ENCODE measurements at regions not wholly inside any gene's neighbourhood (a gene's known extent, or its start where the extent isn't known, plus 50 kb on each side); places are given as distances from the start of the nearest gene placed in this dataset.

DNA sequence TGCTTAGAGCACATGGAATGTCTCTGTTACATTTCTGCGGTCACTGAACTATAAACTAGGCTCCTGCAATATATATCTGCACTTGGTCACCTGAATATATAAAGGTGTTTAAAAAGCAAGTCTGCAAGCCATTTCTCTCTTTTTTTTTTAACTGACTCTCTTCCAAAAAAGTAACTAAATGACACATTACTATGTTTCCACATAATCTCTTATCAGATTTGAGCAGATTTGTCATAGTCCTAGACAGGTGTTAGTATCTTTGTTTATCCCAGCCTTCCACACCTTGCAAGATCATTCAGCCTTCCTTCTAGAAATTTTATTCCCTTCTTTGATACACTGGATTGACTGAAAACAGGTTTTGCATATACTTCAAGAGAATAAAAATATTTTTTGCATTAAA lies 86.7 kb upstream of the KLF7 start:
- Histone ChIP-seq H3K4me1 (peaks cover 15% of the 10 kb centered on the region), H3K4me3 (no peak overlapping the region), H3K27ac (replicated peaks) (no peak overlapping the region), H3K27me3 (ENCODE audit: low read depth) (no peaks in the 10 kb centered on the region), H3K36me3 (no peaks in the 10 kb centered on the region), H3K9me3 (replicated peaks) (no peaks in the 10 kb centered on the region)
- DNase-seq = no peak
- intact Hi-C loops (cut with micrococcal nuclease) = no loop called here
- TF ChIP-seq, protein P1, sequence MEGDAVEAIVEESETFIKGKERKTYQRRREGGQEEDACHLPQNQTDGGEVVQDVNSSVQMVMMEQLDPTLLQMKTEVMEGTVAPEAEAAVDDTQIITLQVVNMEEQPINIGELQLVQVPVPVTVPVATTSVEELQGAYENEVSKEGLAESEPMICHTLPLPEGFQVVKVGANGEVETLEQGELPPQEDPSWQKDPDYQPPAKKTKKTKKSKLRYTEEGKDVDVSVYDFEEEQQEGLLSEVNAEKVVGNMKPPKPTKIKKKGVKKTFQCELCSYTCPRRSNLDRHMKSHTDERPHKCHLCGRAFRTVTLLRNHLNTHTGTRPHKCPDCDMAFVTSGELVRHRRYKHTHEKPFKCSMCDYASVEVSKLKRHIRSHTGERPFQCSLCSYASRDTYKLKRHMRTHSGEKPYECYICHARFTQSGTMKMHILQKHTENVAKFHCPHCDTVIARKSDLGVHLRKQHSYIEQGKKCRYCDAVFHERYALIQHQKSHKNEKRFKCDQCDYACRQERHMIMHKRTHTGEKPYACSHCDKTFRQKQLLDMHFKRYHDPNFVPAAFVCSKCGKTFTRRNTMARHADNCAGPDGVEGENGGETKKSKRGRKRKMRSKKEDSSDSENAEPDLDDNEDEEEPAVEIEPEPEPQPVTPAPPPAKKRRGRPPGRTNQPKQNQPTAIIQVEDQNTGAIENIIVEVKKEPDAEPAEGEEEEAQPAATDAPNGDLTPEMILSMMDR (IDR thresholded peaks at IDR 0.05; ENCODE audit: borderline replicate concordance) = no peak

DNA sequence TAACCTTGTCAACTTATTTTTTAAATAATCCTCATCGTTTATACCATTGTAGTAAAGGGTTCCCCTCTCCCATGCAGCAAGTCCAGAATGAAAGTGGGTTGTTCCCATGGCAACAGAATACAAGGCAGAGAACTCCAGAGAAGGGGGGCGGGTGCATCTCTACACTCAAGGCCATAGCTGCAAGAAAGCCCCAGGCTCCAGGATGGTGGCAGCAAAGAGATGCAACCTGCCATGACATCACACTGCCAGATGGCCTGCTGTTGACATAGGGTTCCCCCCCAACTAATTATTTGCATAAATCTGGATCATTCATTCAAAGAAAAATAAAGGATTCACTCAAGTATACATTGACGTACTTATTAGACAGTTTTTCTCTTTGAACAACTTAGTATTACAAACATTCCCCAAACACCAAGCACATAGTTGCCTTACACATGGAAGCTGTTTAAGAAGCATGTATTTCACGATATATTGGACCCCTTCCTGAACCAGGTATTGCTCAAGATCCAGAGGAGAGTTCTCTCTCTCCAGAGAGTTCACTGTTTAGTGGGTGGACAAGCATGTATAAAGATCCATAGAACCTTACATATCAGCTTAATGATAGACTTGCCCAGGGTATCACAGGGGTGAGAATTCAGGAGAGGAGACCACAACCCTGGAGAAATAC lies 87.4 kb upstream of the KLF7 start:
- Histone ChIP-seq H3K4me3 (no peak overlapping the region), H3K9me3 (replicated peaks) (no peaks in the 10 kb centered on the region), H3K4me1 (peaks cover 22% of the 10 kb centered on the region), H3K27me3 (ENCODE audit: low read depth) (no peaks in the 10 kb centered on the region), H3K36me3 (no peaks in the 10 kb centered on the region), H3K27ac (replicated peaks) (no peak overlapping the region)
- TF ChIP-seq, protein P1 (IDR thresholded peaks at IDR 0.05; ENCODE audit: borderline replicate concordance) = no peak
- intact Hi-C loops (cut with micrococcal nuclease) = no loop called here
- no peak for DNase-seq

DNA sequence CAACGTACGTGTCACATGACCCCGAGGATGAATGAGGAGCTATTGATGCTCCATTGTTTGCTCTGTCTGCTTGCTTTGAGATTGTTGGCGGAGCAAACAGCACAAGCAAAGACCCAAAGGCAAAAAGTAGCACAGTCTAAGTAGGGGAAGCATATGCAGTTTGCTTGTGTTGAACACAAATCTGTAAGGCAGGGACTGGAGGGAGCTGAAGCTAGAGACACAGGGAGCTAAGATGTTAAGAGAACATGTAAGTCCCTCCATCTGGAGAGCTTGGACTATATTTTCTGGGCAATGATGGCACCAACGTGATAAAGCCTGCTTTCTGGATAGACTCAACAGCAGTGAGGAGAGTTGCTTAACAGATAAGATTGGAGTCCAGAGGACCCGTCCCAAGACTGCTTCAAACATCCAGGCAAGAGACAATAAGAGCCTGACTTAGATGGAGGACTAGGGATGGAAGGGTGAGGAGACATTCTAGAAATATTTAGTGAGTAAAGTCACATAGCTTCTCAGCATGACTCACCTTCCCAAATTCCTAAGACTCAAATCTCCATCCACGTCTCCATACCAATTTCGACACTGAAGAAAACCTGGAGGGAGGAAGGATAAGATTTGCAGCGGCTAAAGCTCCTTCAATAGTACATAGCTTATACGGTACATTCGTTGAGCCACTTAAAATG lies 88.1 kb upstream of the KLF7 start:
- H3K4me1 ChIP-seq = peaks cover 29% of the 10 kb centered on the region
- TF ChIP-seq, protein P1 (IDR thresholded peaks at IDR 0.05; ENCODE audit: borderline replicate concordance) = no peak
- no peak overlapping the region for H3K27ac ChIP-seq (replicated peaks)
- no peaks in the 10 kb centered on the region for H3K27me3 ChIP-seq (ENCODE audit: low read depth)
- no peaks in the 10 kb centered on the region for H3K9me3 ChIP-seq (replicated peaks)
- intact Hi-C loops (cut with micrococcal nuclease) = no loop called here
- H3K36me3 ChIP-seq = no peaks in the 10 kb centered on the region
- H3K4me3 ChIP-seq = no peak overlapping the region
- no peak for DNase-seq

DNA sequence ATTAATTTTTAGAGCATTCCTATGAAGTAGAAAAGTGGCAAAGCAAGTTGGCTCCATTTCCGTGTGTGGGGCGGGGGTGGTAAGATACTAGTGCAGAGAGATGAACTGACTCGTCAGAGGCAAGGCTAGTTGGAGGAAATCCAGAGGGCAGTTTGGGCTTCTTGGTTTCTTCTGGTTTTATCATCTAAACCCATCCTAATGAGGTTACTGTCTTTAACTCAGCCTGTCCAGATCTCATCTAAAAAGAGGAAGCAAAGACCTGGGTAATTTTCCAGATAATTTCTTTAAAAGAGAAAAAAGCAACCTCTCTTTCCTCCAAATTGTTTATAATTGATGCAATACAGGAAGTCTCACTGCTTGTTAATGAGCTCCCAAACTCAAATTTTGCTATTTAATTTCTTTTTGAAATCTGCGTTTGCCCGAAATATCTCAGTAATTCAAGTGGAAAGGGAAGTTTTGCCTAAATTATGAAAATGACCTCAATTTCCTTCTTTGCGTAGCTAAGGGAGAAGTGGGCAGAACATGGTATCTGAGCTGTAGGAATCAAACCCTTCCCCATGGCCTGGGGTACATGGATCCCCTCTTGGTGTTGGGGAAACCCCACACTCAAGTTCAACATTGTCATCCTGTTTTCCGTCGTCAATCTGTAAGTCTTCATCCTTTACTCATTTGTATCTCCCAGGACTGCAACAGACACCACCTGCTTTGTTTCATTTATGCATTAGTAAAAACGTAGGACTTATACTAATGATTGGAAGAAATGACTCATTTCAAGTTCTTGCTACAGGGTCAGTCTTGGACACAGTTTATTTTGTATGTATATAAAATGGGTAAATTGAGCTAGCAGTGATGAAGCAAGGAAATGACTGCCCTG lies 89.1 kb upstream of the KLF7 start:
- Histone ChIP-seq H3K36me3 (no peaks in the 10 kb centered on the region), H3K4me3 (no peak overlapping the region), H3K4me1 (peaks cover 39% of the 10 kb centered on the region), H3K27ac (replicated peaks) (no peak overlapping the region), H3K9me3 (replicated peaks) (no peaks in the 10 kb centered on the region), H3K27me3 (ENCODE audit: low read depth) (no peaks in the 10 kb centered on the region)
- TF ChIP-seq, protein P1 (IDR thresholded peaks at IDR 0.05; ENCODE audit: borderline replicate concordance) = no peak
- no peak for DNase-seq
- intact Hi-C loops (cut with micrococcal nuclease) = no loop called here

DNA sequence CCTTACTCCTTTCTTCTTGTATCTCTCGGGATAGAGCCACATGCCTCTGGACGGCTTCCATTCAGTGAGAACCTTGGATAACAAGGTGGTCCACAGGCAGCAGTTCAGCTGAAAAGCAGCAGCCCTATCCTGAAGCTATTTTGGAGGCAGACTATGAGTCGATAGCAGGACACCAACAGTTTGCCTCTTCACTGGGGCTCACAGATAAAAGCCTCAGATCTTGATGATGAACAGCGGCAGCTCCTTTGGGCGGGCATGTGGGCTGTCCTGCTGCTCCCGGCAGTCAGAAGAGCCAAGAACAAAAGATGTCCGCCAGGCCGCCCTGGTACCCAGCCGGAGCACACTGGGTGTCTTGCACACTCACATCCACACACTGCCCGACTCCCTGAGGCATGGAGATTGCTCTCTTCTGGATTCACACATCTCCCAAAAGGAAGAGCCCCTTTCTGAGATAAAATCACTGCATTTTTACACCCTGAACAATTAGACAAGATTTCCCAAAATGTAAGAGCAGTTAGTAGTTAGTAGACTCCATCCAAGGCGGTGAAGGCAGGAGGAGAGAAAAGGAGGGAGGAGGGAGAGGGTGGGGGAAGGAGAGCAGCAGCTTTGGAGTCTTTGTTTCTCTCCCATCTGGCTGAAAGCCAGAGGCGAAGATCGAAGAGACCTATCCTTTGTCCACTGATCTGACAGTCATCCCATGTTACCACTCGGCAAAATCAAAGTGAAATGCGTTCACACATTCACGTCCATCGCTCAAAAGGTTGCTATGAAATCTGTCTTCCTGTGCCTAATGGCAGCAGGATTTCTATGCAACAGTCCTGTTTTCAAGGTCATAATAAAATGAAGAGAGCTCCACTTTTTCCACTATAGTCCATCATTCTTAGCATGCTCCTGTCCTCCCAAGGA lies 90.1 kb upstream of the KLF7 start:
- no peaks in the 10 kb centered on the region for H3K27me3 ChIP-seq (ENCODE audit: low read depth)
- intact Hi-C loops (cut with micrococcal nuclease) = no loop called here
- no peak overlapping the region for H3K4me3 ChIP-seq
- H3K4me1 ChIP-seq = peaks cover 45% of the 10 kb centered on the region
- no peaks in the 10 kb centered on the region for H3K9me3 ChIP-seq (replicated peaks)
- DNase-seq = no peak
- no peaks in the 10 kb centered on the region for H3K36me3 ChIP-seq
- TF ChIP-seq, protein P1 (IDR thresholded peaks at IDR 0.05; ENCODE audit: borderline replicate concordance) = no peak
- H3K27ac ChIP-seq (replicated peaks) = no peak overlapping the region
